GM21737 (cell line): ENCODE measurements at regions not wholly inside any gene's neighbourhood (a gene's known extent, or its start where the extent isn't known, plus 50 kb on each side); places are given as distances from the start of the nearest gene placed in this dataset.

Experiments
- ATAC-seq: cut with Tn5 transposase; IDR thresholded peaks from one replicate; pipeline ENCODE4 v1.9.1; 2021; ENCODE audit warnings: mild to moderate bottlenecking, moderate library complexity; ENCODE audit not compliant: unreplicated experiment

DNA sequence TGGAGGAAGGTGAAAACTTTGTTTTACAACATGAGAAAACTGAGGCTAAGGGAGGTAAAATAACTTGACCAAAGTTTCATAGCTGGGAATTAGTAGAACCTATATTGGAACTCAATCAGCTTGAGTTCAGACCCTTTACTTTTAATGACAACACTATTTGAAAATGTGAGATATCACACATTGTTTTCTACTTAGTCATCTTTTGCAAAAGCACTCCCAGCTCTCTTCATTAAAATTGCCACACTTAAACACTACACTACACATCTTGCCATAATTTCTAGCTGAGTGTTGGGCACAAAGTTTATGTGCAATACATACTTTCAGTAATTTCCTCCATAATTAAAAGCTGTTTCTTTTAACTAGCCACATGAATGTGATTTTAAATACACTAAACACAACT lies 230.4 kb upstream of the DCBLD2 start:
- no peak for ATAC-seq

DNA sequence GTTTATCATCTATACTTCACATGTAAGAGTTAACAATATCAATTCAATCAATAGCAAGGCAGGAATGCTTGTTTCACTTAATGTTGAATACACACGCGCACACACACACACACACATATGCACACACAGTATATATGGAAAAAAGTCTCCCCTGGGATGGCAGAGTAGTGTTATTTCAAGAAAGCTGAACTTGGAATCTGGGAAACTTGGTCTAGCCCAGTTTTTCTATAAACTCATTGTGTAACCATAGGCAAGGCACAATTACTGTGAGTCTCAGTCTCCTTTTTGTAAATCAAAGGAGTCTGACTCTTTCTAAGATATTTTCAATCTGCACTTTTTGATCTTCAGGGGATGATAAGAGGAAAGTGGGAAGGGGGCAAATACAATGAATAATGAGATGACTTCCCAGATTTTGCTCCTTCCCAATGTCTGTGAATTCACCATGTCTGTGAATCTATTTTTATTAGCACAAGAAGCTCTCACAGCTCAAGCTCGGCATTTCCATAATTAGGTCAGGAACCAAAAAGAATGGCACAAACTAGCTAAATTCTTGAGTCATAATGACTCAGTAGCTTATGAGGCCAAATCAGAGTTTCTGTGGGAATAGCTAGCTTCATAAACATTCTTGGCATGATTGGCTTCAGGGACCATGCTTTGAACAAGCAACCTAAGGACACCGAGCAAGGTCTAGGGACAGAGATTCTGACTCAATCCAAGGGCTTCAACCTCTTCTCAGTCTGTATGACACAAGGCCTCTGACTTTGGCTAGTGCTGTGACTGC lies 227.4 kb upstream of the DCBLD2 start:
- ATAC-seq, result no peak

DNA sequence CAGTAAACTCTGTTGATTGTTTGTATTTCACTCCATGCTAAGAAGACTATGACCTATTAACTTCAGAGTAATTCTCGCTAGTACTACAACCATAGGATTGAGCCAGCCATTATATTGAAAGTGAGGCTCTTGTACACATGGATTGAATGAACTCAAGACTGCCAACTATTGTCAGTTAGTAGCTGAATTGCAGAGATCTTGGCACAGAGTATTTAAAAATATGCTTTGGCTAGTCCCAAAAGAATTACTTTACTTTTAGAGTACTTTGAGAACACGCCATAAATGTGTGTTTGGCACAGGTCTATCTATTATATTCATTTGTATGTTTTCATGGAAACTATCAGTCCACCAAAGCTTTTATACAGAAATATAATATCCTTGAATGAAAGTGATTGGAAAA lies 226.7 kb upstream of the DCBLD2 start:
- ATAC-seq, result no peak

DNA sequence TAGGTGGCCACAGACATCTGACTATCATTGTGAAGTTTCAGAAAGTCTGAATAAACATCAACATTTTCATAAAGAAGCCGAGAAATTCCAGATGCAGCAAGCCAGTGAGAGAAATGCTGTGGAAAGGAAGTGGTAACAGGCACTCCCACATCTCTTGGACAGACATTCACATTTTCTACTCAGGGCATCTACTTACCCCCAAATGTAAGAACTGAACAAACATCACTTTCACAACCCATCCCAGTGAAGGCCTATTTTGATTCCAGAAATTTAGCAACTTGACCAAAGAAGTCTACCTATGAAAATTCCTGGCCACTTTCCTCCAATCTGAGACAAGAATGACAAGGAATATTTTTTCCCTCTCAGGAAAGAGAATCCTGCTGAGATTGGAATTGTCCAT lies 224.8 kb upstream of the DCBLD2 start:
- no peak for ATAC-seq

DNA sequence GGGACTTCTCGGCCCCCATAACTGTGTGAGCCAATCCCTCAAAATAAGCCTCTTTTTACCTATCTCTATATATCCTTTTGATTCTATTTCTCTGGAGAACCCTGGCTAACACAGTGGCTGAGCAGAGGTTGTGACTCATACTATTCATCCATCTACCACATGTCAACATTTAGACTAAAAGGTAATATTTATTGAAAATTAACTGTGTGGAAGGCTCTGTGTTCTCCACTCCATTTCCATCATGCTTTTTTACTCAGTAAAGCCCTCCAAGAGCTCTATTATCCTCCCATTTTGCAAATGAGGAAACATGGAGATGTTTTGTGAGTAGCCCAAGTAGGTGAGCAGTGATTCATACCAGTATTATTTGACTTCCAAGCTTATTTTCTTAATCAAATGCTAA lies 217.9 kb upstream of the DCBLD2 start:
- no peak for ATAC-seq

DNA sequence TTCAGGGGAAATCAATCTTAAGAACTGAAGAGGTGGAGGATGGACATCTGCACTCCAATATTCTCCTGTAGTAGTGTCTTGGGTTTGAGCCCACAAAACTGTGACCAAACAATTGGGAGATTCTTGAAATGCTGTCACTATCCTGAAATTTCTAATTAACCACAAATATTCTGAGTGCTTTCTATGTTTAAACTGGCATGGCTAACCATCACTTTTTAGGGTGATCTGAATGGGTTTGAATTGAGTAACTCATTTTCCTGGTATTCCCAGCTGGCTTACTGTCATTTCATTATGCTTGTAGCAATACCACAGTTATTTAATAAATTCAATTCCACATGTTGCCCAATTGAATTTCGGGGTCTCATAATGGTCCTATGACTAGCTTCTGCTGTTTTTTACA lies 216.9 kb upstream of the DCBLD2 start:
- ATAC-seq, result no peak

DNA sequence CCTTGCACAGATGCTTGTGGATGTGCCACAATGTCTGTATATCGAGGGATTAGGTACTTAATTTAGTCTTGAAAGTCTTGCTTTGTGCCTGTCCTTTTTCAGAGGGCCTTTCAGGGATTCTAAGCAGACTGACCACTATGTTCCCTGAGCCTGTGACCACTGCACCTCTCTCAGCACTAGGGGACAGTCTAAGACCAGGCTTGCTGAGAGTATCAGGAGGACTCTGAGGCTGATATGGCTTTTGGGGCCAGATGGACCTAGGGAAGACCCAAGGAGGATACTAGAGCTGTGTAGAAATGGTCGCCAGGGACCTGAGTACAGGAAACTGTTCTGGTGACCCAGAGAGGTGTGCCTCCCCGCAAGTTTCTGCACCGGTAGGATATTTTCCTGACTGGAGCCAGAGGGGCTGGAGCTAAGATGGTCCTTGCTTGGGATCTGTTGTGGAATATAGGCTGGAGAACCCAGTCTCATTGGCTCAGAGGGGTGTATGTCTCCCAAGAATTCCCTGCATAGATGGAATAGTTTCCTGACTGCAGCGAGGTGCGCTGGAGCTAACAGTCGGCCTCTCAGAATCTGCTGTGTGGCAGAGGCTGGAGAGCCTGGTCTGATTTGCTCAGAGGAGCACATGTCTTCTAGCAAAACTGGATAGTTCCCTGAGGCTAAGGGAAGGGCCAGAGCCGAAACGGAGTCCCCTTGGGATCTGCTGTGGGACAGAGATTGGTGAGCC lies 213.2 kb upstream of the DCBLD2 start:
- no peak for ATAC-seq

DNA sequence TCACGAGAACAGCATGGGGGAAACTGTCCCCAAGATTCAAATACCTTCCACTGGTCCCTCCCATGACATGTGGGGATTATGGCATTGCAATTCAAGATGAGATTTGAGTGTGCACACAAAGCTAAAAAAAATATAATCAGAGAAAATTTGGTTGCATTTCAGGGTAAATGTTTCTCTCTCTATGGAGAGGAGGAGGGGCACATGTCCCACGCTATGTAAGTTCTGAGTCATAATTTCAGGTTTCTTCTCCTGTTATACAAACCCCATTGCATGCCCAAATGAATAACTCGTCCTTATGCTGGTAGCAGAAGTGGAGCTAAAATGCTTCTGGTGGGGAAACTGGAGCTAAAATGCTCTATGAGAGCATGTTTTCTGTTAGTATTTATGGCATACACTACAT lies 209.7 kb upstream of the DCBLD2 start:
- ATAC-seq, result no peak

DNA sequence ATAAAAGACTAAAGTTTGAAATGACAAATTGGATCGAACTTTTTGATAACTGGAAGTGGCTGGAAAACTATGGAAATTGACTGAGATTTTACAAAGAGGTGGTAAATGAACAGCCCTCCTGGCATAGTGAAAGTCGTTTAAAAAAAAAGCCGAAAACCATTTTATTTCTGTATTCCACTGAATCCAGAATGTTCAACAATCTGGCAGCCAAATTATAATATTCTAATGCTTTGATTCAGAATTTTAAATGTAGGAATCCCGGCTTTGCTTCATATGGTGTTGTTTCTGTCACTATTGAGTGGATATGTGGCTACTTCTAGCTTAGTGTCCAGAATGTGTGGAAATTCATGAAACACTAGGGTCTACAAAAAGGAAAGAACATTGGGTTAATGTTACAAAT lies 208.9 kb upstream of the DCBLD2 start:
- no peak for ATAC-seq

DNA sequence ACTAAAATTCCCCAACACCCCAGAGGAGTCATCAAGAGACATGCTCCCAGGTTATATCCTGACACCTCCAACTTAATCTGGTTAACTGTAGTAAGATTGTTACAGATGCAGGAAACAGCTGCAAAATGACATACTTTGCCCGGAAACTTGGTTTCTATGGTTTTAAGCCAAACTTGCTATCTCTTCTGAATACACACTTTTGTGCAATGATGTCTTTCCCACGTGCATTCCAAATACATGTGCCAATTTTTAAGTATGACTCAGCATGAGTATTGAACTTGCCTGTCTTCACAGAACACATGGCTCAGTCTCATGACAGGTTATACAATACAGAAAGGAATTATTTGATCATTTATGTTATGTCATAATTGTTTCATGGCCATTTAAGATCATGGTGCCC lies 207.0 kb upstream of the DCBLD2 start:
- ATAC-seq, result no peak

DNA sequence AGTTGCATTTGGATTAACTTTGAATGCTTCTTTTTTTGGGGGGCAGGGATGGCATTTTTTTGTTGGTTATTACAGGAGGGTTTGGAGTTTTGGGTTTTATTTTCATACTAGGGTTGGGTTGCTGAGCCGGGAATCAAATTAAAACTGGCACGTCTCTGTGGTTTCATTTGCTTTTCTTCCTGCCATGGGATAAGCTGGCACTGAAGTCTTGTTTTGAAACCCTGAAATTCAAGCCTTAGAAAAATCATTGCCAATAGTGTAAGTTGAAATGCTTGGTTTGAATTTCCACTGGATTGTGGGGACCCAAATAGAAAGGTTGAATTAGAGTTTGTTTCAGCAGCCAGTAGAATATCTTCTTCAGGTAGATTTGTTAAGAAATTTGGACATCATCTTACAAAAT lies 193.1 kb upstream of the DCBLD2 start:
- no peak for ATAC-seq

DNA sequence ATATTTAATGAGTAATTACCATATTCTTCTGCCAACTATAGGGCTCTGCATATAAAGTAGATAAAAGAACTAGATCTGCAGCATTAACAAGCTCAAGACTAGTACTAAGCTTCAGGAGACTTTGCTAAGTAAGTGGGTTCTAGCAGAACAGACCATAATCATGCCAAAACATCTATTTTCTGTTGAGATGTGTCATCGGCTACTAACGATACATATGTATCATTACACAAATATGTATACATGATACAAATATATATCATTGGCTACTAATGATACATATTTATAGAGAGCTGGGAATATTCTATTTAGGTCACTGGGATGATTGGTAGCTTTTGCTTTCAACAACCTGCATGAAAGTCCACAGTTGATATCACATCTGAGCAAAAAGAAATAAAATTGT lies 185.8 kb upstream of the DCBLD2 start:
- no peak for ATAC-seq

DNA sequence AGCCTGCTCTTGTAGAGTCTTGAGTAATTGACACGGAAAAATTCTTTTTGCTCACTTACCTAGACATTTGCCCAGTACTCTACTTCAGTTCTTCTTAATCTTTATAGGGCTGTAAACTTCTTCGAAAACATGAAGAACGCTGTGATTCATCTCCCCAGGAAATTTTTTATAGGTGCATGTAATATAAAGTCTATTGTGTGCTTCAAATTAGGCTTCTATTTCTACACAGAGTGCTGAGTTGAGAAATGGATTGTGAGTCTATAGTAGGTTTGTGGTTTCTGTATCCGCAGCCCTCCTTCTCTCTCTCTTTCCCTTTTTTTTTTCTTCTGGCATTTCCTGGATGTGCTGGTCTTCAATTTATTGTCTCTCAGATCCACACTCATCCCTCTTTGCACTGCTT lies 183.3 kb upstream of the DCBLD2 start:
- ATAC-seq, result no peak

DNA sequence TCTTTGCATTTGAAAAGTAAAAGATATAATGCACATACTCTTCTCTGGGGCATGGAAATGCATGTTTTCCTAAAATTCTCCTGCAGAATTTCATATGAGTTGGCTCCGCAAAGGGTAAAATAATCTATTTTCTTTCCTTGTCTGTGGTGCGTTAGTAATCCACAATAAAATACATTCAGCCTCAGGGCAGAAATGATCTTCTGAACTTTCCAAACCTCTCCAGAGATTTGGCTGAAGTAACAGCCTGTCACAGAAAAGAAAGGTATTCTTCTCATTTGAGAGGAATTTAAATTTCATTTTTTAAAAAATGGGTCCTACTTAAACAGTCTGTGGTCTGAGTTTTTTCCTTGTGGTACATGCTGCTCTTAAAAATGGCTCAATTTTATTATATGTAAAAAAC lies 182.7 kb upstream of the DCBLD2 start:
- ATAC-seq, result no peak

DNA sequence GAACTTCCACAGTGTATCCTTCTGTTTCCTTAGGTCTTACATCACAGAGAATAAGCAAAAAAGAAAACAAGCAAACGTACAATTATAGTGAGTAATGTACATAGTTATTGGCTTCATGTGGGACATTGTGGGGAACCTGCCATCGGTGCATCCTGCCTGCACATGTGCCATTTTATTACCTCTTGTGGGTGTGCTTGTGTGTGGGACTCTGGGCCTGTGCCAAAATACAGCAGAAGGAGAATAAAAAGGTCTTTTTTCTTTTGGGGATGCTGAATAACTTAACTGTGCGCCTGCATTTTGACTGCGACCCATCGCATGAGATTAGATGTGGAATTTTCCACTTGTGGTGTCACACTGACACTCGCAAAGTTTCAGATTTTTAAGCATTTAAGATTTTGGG lies 169.6 kb upstream of the DCBLD2 start:
- ATAC-seq, result no peak

DNA sequence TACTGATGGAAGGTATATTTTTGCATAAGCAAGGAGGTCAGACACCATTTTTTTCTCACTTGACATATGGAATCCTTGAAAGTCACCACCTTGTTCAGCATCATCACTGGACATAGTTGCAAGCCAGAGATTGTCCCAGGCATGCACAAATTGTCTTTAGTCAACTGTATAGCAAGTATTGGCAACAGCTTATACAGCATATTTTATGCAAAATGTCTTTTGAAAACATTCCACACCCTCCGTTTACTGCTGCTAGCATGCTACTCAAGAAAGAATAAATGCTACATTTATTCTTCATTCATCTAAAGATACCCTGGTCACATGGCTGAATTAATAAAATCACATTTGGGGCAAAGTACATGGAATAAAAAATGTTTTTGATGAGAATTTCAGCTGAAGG lies 168.5 kb upstream of the DCBLD2 start:
- no peak for ATAC-seq

DNA sequence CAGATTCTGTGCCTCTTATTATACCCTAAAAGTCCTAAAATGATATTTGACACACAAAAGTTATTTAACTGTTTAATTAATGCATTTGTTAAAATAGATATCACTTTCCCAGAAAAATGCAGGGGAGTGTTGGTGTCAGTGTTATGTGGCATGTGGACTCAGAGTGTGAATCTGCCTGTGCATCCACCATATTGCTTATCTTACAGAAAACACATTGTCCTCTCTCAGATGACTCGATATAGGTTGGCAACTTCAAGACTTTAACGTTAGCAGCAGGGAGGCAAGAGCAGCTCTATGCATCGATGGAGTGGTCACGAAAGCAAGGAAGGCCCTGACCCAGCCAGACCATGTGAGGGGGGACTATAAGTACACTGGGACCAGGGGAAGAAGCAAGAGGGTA lies 165.4 kb upstream of the DCBLD2 start:
- no peak for ATAC-seq

DNA sequence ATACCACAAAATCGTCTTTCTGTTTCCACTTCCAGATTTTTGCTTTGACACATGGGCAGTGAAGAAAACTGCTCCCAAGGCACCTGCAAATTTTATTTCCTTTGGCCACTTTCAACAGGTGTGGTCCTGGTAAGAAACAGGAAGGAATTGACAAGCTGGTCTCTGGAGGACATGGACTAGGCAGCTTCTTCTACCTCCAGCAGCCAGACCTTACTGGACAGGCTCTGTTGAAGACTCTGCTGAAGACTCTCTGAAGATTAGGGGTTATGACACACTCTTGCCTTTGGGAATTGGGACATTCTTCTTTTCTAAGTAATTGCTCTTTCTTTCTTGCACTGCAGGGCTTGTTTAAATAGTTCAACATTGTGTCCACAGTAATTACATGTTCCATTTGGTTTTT lies 147.7 kb upstream of the DCBLD2 start:
- no peak for ATAC-seq

DNA sequence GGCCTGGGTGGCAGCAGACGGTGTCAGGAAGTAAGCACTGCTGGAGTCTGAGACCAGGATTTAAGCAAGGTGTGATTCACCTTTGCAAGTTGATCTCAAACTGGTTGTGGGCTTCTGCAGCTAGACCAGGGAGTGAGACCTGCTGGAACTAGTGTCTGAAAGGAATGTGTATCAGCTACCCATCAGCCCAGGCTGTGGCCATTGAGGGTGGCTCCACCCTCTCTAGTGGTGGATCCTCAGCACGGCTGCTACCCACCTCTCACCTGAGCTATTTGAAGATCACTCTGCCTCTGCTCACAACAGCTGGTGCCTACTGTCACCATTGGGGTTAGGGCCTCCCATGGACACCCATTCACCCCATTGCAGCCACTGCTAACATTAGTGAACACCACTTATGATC lies 140.3 kb upstream of the DCBLD2 start:
- no peak for ATAC-seq

DNA sequence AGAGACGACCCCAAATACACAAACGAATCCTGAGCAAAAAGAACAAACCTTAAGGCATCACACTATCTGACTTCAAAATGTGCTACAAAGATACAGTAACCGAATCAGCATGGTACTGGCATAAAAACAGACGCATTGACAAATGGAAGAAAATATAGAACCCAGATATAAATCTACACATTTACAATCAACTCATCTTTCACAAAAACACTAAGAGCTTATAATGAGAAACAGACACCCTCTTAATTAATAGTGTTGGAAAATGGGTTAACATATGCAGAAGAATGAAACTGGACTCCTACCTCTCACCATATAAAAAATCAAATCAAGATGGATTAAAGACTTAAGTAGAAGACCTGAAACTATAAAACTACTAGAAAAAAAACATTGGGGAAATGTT lies 130.3 kb upstream of the DCBLD2 start:
- ATAC-seq, result no peak

DNA sequence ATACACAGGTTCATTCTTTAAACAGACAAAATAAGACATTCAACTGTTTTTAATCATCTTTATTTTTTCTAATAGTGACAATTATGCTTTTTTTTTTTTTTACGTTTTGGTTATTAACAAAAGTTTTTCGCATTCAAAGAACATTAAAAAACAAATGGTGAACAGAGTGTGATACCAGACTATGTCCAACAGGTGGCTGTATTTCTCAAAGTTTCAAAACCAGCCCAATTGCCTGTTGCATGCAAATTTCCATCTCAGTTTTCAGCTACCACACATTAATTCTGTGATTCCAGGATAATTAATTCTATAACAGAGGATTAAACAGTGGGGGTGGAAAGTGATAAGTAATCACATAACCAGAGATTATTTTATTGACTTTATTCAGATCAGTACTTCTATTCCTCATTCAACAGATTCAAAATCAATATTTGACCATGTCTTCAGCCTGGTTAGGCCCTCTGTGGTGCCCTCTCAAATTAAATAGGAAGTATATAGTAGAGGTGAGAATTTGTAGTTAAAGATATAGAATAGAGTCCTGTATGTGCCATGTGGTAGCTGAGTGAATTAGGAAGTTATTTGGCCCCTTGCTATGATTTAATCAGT lies 122.2 kb upstream of the DCBLD2 start:
- ATAC-seq, result peak; percentile 72

DNA sequence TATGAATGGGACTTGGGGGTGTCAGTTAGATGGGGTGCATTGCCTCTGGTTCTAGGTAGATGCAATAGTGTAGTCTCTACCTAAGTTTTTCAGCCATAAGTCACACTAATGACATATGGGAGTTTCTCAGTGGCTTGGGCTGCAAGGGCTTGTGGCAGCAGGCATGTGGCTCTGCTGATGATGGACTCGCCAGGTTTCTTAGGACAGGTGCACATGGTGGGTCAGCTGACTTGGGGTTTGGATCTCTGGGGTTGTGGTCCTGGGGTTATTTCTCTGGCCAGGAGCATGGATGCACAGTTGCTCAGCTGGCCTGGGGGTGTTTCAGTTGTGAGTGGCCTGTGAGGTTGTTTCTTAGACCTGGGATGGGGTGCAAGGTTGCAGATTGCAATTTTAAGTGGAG lies 120.0 kb upstream of the DCBLD2 start:
- ATAC-seq, result no peak
